Stomach (tissue), 4 donors: ENCODE measurements at regions not wholly inside any gene's neighbourhood (a gene's known extent, or its start where the extent isn't known, plus 50 kb on each side); places are given as distances from the start of the nearest gene placed in this dataset.

Experiments
- CTCF ChIP-seq, 7 experiments: fragments of 450-650 bp in 4 of 7; fragments of 200-600 bp in 3 of 7; sonication (generic) in 3 of 7; IDR thresholded peaks; one replicate each; pipeline ENCODE4 v1.5.1; 2016 to 2019; ENCODE audit warnings: antibody characterized with exemption in 7 of 7, control low read depth in 2 of 7, mild to moderate bottlenecking in 1 of 7
- POLR2AphosphoS5 ChIP-seq, 3 donors: sonication (generic); formaldehyde crosslinking; IDR thresholded peaks; one replicate each; pipeline ENCODE4 v1.6.1; 2016; ENCODE audit warnings: antibody characterized with exemption in 3 of 3

- TF ChIP-seq POLR2AphosphoS5 (IDR thresholded peaks at IDR 0.05), result no peak
- no peak for TF ChIP-seq CTCF (IDR thresholded peaks at IDR 0.05)
Measured at GRCh38 chr14:99057576-99058083, 214.4 kb downstream of the BCL11B start.
